Immature natural killer cell (primary cell): ENCODE measurements at regions not wholly inside any gene's neighbourhood (a gene's known extent, or its start where the extent isn't known, plus 50 kb on each side); places are given as distances from the start of the nearest gene placed in this dataset.
A peak's percentile ranks its signal among the peaks of the same experiment; 100 is the strongest.

Source experiments
- DNase-seq, 3 donors: peaks; one replicate each; pipeline ENCODE4 v3.0.0; 2022; ENCODE audit warnings: mixed read lengths in 1 of 3
- H3K27ac Mint-ChIP-seq, 6 donors: one replicate each; pipeline ENCODE4 v1.8.0; 2020; ENCODE audit warnings: mixed read lengths in 6 of 6, mild to moderate bottlenecking in 5 of 6, inconsistent platforms in 4 of 6, moderate library complexity in 3 of 6
- H3K27me3 Mint-ChIP-seq, 3 donors: one replicate each; pipeline ENCODE4 v1.8.0; 2020 to 2021; ENCODE audit warnings: low read depth in 3 of 3, mild to moderate bottlenecking in 3 of 3, mixed read lengths in 3 of 3, moderate library complexity in 3 of 3, inconsistent platforms in 1 of 3
- H3K36me3 Mint-ChIP-seq, 3 donors: one replicate each; pipeline ENCODE4 v1.8.0; 2020; ENCODE audit warnings: mixed read lengths in 3 of 3, inconsistent platforms in 2 of 3, mild to moderate bottlenecking in 2 of 3
- H3K4me1 Mint-ChIP-seq, 2 donors: one replicate each; pipeline ENCODE4 v1.8.0; 2020; ENCODE audit warnings: inconsistent platforms in 2 of 2, mild to moderate bottlenecking in 2 of 2, mixed read lengths in 2 of 2, moderate library complexity in 1 of 2
- H3K4me3 Mint-ChIP-seq, 5 donors: one replicate each; pipeline ENCODE4 v1.8.0; 2020; ENCODE audit warnings: mild to moderate bottlenecking in 5 of 5, mixed read lengths in 5 of 5, inconsistent platforms in 3 of 5, moderate library complexity in 3 of 5
- H3K9me3 Mint-ChIP-seq, 6 donors: one replicate each; pipeline ENCODE4 v1.8.0; 2020; ENCODE audit warnings: mild to moderate bottlenecking in 6 of 6, mixed read lengths in 6 of 6, inconsistent platforms in 4 of 6, moderate library complexity in 3 of 6

- Mint-ChIP-seq H3K27ac (peak overlapping the region in 1 of 6 donors; percentile 74), H3K4me1 (peaks cover 31 to 55% of the 10 kb centered on the region in 2 donors), H3K4me3 (no peak overlapping the region)
Observed at GRCh38 chr2:12415536-12415935, 301.2 kb upstream of the TRIB2 start.

DNA sequence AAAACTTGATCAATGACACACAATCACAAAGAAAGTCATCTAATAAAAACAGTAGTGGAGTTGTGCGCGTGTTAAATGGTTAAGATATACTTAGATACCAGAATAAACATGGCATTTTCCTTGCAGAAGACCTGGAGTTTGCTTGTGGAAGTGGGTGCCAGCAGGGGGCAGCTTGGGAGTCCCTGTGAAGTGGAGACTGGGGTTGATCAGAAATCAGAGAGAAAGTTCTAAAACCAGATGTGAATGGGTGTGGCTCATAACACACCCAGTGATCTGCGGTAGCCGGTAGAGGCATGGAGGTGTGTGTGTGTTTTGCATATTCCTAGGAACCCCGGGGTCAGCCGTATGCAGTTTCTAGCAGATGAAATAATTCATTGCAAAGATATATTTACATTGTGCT is 300.1 kb upstream of the TRIB2 start:
- DNase-seq: peak; percentile 45 to 62 (median 54)
- peaks cover 0 to 3% (median 2%) of the 10 kb centered on the region in 3 donors for H3K27me3 Mint-ChIP-seq
- peak overlapping the region; percentile 1 to 58 (median 49) for H3K4me3 Mint-ChIP-seq
- H3K27ac Mint-ChIP-seq: peak overlapping the region in 4 of 6 donors; percentile 15 to 65 (median 40)
- peaks cover 0 to 1% (median 0%) of the 10 kb centered on the region in 3 donors for H3K36me3 Mint-ChIP-seq
- H3K4me1 Mint-ChIP-seq: peaks cover 33 to 61% of the 10 kb centered on the region in 2 donors
- no peaks in the 10 kb centered on the region for H3K9me3 Mint-ChIP-seq

More at GRCh38 chr2:12415536-12415935, 301.2 kb upstream of the TRIB2 start:
- H3K36me3 Mint-ChIP-seq: peaks cover 0 to 7% (median 0%) of the 10 kb centered on the region in 3 donors
- no peaks in the 10 kb centered on the region for H3K9me3 Mint-ChIP-seq
- DNase-seq: no peak
- peaks cover 0 to 3% (median 0%) of the 10 kb centered on the region in 3 donors for H3K27me3 Mint-ChIP-seq

DNA sequence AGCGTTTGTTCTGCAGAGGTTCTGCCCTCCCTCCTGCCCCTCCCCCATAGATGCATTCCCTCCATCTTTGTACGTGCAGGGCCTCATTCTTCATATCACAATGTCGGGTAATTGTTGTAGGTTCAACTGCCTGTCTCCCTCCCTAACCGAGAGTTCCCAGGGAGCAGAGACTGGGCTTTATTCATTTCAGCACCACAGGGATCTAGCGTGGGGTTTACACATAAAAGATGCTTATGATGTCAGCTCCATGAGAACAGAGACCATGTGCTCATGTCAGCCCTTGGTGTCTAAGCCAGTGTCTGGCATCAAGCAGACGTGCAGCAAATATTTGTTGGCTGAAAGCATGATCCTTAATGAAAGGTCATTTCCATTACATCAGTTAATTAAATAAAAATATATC is 298.9 kb upstream of the TRIB2 start:
- H3K27ac Mint-ChIP-seq: peak overlapping the region in 1 of 6 donors; percentile 38
- peaks cover 25 to 53% of the 10 kb centered on the region in 2 donors for H3K4me1 Mint-ChIP-seq

GRCh38 chr2:12419803-12420202 is 296.9 kb upstream of the TRIB2 start:
- Mint-ChIP-seq H3K27me3 (peaks cover 0 to 5% (median 3%) of the 10 kb centered on the region in 3 donors), H3K4me3 (no peak overlapping the region), H3K27ac (peak overlapping the region in 1 of 6 donors; percentile 28), H3K36me3 (no peaks in the 10 kb centered on the region), H3K4me1 (peaks cover 23 to 49% of the 10 kb centered on the region in 2 donors), H3K9me3 (no peaks in the 10 kb centered on the region)
- no peak for DNase-seq

More for the DNA sequence above, 298.9 kb upstream of the TRIB2 start:
- Mint-ChIP-seq H3K4me3 (no peak overlapping the region), H3K27me3 (peaks cover 0 to 3% (median 3%) of the 10 kb centered on the region in 3 donors), H3K36me3 (no peaks in the 10 kb centered on the region), H3K9me3 (no peaks in the 10 kb centered on the region)
- DNase-seq: no peak

- no peaks in the 10 kb centered on the region for H3K36me3 Mint-ChIP-seq
- no peaks in the 10 kb centered on the region for H3K9me3 Mint-ChIP-seq
- H3K4me1 Mint-ChIP-seq: peaks cover 21 to 43% of the 10 kb centered on the region in 2 donors
- H3K27ac Mint-ChIP-seq: peak overlapping the region in 1 of 6 donors; percentile 27
- peaks cover 0 to 5% (median 3%) of the 10 kb centered on the region in 3 donors for H3K27me3 Mint-ChIP-seq
- DNase-seq: no peak
- no peak overlapping the region for H3K4me3 Mint-ChIP-seq
Observed at GRCh38 chr2:12421046-12421445, 295.7 kb upstream of the TRIB2 start.

- DNase-seq: no peak
- Mint-ChIP-seq H3K36me3 (no peaks in the 10 kb centered on the region), H3K4me3 (no peak overlapping the region), H3K4me1 (peaks cover 9 to 22% of the 10 kb centered on the region in 2 donors), H3K9me3 (no peaks in the 10 kb centered on the region), H3K27me3 (peaks cover 0 to 5% (median 3%) of the 10 kb centered on the region in 3 donors), H3K27ac (no peak overlapping the region)
Observed at GRCh38 chr2:12424219-12424618, 292.5 kb upstream of the TRIB2 start.

GRCh38 chr2:12424809-12425208 is 291.9 kb upstream of the TRIB2 start:
- Mint-ChIP-seq H3K36me3 (no peaks in the 10 kb centered on the region), H3K27ac (peak overlapping the region in 1 of 6 donors; percentile 46), H3K27me3 (peaks cover 0 to 5% (median 3%) of the 10 kb centered on the region in 3 donors), H3K9me3 (no peaks in the 10 kb centered on the region), H3K4me1 (peaks cover 9 to 22% of the 10 kb centered on the region in 2 donors), H3K4me3 (no peak overlapping the region)
- DNase-seq: no peak

DNA sequence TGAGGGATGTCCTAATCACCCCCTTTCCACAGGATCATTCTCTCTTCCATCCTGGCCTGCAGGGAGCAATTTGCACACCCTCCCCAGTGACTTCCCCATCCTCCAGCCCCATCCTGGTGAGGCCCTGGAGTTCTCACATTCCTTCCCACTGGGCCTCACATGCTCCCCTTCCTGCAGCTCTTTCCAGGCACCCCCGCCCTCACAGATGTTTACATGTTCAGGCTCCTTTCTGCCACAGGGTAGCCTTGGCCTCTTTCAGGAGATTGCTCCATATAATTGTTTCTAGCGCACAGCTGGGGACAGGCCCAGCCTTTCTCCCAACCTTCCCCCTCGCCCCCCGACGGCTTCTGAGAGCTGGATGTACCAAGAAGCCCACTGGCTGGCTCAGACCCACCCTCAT is 288.4 kb upstream of the TRIB2 start:
- Mint-ChIP-seq H3K27ac (peak overlapping the region in 2 of 6 donors; percentile 18 to 57), H3K4me1 (peaks cover 15 to 30% of the 10 kb centered on the region in 2 donors), H3K27me3 (peaks cover 0 to 1% (median 1%) of the 10 kb centered on the region in 3 donors), H3K4me3 (no peak overlapping the region), H3K36me3 (no peaks in the 10 kb centered on the region), H3K9me3 (no peaks in the 10 kb centered on the region)
- no peak for DNase-seq

DNA sequence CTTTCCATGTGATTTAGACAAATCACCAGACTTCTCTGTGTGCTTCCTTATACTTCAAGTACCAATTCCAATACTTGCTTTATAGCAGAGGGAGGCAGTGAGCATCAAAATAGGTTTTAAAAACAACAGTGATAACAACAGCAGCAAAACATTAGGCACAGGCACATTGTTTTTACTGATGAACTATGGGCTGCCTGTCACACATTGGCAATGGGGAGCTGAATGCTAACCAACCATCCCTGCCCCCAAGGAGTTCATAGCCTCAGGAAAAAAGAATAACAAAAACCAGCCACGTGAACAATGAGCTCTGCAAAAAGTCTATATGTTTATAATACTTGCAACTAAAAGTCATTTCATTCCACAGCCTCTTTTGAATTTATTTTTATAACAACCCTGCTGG is 287.9 kb upstream of the TRIB2 start:
- Mint-ChIP-seq H3K27me3 (peaks cover 0 to 1% (median 1%) of the 10 kb centered on the region in 3 donors), H3K9me3 (no peaks in the 10 kb centered on the region), H3K4me1 (peaks cover 15 to 30% of the 10 kb centered on the region in 2 donors), H3K36me3 (no peaks in the 10 kb centered on the region), H3K4me3 (no peak overlapping the region), H3K27ac (peak overlapping the region in 1 of 6 donors; percentile 57)
- no peak for DNase-seq

GRCh38 chr2:12429779-12430406 is 286.8 kb upstream of the TRIB2 start:
- Mint-ChIP-seq H3K27ac (peak overlapping the region in 5 of 6 donors; percentile 38 to 92 (median 76)), H3K9me3 (no peaks in the 10 kb centered on the region), H3K36me3 (no peaks in the 10 kb centered on the region), H3K27me3 (peaks cover 0 to 1% (median 1%) of the 10 kb centered on the region in 3 donors), H3K4me3 (peak overlapping the region in 4 of 5 donors; percentile 31 to 92 (median 79)), H3K4me1 (peaks cover 15 to 30% of the 10 kb centered on the region in 2 donors)
- no peak for DNase-seq

DNA sequence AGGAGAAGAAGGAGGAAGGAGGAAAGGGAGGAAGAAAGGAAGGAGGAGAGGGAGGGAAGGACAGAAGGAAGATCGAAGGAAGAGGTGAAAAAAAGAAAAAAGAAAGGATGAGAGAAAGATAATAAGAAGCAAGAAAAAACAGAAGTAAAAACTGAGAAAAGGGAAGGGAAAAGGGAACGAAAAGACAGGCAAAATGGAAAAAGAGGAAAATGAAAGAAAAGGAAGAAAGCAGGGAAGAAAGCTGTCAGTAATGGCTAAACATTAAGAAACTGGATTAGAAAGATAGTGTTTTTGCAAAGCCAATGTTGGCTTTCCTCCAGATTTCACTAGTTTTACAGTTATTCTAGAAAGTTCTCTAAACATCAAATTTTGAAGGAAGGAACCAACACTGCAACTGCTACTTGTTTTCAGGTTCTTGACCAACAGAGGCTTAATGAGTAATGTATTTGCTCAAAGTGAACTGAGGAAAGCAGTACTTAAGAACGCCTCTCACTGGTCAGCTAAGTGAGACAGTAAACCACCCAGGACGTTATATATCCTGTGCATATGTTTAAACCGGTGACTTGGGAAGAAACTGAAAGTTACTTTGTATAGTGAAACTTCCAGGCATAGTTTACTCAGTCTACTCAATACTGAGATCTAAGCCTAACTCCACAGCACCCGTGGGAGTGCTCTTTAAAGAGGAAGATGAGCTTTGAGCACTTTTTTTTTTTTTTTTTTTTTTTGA is 286.2 kb upstream of the TRIB2 start:
- Mint-ChIP-seq H3K27ac (peak overlapping the region; percentile 25 to 92 (median 72)), H3K4me3 (peak overlapping the region; percentile 77 to 92 (median 79)), H3K4me1 (peaks cover 18 to 36% of the 10 kb centered on the region in 2 donors), H3K9me3 (no peaks in the 10 kb centered on the region), H3K36me3 (no peaks in the 10 kb centered on the region), H3K27me3 (peaks cover 0 to 1% (median 1%) of the 10 kb centered on the region in 3 donors)
- peak; percentile 24 to 38 (median 30) for DNase-seq

DNA sequence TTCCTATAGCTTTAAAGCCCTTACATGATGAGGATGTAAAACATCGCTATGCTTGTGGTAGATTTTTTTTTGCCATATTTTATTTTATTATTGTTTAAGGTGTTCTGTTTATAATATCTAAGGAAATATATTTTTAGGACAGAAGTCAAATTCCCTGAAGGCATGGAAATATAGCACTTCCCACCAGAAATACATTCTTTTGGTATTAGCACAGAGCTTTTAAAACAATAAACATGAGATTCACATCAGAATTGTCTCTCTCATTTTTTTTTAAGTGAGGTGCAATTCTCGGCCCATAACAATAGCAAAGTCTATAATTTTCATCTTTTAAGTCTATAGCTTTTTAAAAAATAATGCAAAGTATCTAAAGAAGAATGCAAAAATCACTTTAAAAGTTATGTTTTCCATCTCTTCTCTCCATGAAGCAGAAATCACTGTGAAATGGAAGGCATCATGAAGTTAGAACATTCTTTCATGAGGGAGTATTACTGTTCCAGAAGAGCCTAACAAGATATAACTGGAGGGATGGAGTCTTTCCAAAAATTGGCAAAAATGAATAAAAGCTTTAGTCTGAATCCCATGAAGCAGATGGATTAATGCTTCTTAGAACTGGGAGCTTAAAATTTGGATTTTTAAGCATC is 283.6 kb upstream of the TRIB2 start:
- Mint-ChIP-seq H3K9me3 (no peaks in the 10 kb centered on the region), H3K27me3 (peaks cover 0 to 1% (median 1%) of the 10 kb centered on the region in 3 donors), H3K4me3 (no peak overlapping the region), H3K36me3 (no peaks in the 10 kb centered on the region), H3K27ac (no peak overlapping the region), H3K4me1 (peaks cover 27 to 49% of the 10 kb centered on the region in 2 donors)
- DNase-seq: no peak

GRCh38 chr2:12433626-12433990 is 283.1 kb upstream of the TRIB2 start:
- no peaks in the 10 kb centered on the region for H3K36me3 Mint-ChIP-seq
- no peak overlapping the region for H3K4me3 Mint-ChIP-seq
- DNase-seq: no peak
- no peak overlapping the region for H3K27ac Mint-ChIP-seq
- no peaks in the 10 kb centered on the region for H3K9me3 Mint-ChIP-seq
- peaks cover 0 to 1% (median 1%) of the 10 kb centered on the region in 3 donors for H3K27me3 Mint-ChIP-seq
- peaks cover 27 to 49% of the 10 kb centered on the region in 2 donors for H3K4me1 Mint-ChIP-seq
